ENCODE measurements at regions not wholly inside any gene's neighbourhood (a gene's known extent, or its start where the extent isn't known, plus 50 kb on each side); places are given as distances from the start of the nearest gene placed in this dataset.
"Not testable (repeated sequence)": the region's sequence is repeated elsewhere in the genome, so short reads cannot be mapped to it uniquely, and the experiment has no call there.

GRCh38 chr7:67301667-67302066 is 305.0 kb downstream of the TYW1 start:
- DNase-seq: no peak

- peak; percentile 98 for DNase-seq
Measured at GRCh38 chr7:67302113-67303039, 305.7 kb downstream of the TYW1 start.

DNA sequence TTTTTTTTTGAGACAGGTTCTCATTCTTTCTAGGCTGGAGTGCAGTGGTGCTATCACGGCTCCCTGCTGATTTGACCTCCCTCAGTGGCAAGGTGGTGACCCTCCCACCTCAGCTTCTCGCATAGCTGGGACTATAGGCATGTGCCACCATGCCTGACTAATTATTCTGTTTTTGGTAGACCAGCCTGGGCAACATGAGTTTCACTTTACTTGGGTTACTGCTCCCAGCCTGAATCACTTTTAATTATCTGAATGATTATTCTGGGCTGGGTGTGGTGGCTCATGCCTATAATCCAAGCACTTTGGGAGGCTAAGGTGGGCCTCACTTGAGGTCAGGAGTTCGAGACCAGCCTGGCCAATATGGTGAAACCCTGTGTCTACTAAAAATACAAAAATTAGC is 308.2 kb downstream of the TYW1 start:
- not testable (repeated sequence) for DNase-seq

DNA sequence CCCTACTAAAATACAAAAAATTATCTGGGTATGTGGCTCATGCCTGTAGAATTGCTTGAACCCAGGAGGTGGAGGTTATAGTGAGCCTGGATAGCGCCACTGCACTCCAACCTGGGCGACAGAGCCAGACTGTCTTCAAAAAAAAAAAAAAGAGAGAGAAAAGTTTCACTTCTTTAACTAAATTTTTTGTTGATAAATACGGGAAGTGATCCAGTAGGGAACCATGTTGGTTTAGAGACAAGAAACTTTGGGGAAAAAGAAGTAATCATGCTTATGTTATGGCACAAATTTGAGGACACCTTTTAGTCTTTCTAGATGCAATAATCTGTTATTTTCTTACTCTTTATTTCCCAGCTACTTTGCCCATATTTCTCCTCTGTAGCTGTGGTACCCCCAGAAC is 309.7 kb downstream of the TYW1 start:
- no peak for DNase-seq

DNA sequence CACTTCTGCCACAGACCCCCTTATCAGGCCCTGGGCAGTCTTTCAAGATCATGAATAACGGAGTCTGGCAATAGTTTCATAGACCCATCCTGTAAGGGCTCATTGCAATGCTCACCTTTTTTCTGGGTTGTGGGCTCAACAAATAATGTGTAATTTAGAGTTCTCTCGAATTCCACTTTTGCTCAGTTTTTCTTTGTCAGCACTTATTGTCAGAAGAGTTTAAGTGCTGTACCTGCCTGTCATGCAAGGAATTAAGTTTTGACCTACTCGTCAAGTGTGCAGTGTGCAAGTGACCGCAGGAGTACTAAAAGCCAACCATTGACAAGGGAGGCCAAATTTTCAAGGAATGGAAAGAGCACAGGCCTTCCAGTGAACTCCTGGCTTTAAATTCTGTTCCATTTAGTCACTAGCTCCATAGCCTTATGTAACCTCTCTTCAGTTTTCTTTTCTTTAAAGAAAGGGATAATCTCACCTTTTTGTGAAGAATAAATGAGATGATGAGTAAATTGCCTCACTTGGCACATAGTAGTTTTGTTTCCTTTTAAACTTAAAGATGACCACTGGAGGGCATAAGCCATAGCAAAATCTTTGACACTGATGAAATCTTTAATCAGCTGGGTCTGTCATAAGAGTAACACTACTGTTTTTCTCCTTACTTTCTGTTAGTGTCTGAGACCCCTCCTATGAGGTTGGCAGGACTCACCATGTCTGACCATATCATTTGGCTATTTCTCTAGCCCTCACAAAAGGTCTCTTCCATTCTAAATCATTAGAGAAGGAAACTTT is 313.3 kb downstream of the TYW1 start:
- DNase-seq: no peak

DNA sequence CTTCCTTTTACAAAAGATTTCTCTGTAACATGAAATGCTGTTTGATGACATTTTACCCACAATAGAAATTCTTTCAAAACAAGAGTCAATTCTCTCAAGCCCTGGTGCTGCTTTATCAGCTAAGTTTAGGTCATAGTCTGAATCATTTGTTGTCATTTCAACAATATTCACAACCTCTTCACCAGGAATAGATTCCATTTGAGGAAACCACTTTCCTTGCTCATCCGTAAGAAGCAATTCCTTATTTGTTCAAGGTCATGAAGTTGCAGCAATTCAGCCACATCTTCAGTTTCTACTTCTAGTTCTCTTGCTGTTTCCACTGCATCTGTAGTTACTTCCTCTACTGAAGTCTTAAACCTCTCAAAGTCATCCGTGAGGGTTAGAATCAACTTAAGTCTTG is 315.3 kb downstream of the TYW1 start:
- no peak for DNase-seq

DNA sequence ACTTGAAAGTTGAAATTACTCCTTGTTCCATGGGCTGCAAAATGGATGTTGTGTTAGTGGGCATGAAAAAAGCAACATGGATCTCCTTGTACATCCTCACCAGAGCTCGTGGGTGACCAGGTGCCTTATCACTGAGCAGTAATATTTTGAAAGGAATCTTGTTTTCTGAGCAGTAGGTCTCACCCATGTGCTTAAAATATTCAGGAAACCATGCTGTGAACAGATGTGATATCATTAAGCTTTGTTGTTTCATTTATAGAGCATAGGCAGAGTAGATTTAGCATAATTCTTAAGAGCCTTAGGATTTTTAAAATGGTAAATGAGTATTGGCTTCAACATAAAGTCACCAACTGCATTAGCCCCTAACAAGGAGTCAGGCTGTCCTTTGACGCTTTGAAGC is 316.6 kb downstream of the TYW1 start:
- DNase-seq: no peak

- DNase-seq: not testable (repeated sequence)
Measured at GRCh38 chr7:67316902-67317301, 320.3 kb downstream of the TYW1 start.

DNA sequence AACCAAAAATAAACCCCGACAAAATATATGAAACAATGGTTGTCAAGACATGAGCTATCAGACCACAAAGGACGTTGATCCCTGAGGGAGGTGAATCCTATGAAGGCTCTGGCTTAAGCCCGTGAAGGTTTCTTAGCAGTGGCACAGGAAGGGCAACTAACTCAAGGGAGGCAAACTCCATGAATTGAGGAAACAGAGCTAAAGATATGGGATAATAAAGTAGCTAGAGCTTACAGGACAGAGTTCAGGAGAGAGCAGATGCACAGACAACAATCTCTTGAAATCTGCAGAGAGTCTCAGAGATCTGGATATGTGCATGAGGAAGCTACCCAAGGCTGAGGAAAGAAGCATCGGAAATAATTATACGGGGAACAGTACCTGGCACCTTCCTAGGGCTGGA is 331.6 kb downstream of the TYW1 start:
- DNase-seq: not testable (repeated sequence)

DNA sequence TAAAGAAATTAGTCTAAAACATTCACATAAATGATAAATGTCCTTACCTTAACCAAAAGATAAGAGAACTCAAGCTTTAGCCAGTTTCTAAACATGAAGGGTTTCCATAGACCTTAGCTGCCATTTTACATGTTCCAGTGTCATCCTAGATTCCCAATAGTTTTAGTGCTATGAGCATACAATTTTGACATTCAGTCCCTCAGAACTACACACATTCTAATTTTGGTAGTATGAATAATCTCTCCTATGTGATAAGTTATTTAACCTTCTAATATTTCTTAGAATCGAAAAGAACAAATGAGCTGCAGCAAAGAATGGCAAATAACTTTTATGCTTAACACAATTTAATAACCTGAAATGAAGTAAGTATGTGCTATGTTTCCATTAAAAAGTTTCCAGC is 338.5 kb downstream of the TYW1 start:
- DNase-seq: not testable (repeated sequence)

DNA sequence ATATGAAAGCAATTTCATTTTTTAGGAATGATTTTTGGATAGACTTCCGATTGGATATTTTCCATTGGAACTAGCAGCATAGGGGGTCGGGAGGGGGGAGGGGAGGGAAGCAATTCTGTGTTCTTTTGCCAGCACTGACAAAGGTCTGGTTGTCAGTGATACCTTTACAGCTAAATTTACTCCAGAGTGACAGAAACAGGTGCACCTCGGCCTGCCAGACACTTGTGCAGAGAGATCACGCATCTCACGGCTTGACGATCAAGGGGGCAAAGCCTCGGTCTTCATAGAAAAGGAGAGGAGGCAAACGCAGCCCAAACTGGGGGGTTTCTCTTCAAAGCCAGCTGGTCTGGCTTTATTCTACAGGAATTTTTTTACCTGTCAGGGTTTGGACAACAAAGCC is 339.0 kb downstream of the TYW1 start:
- not testable (repeated sequence) for DNase-seq

DNA sequence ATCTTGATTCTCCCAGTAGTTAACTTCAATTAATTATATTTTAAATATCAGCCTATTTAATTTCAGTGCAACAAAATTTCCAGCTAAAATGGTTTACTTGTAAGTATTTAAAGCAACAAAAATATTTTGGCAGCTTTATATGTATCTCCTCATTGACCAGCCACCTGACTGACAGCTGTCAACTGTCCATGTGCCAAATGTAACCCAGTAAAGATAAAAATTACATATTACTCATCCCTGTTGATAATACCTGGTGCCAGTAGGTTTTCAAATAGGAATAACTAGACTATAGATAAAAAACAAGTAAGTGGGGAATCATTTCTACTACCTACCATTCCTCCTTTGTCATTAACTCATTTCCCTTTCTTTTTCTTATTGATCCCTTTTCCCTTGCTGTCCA is 341.9 kb downstream of the TYW1 start:
- DNase-seq: not testable (repeated sequence)

DNA sequence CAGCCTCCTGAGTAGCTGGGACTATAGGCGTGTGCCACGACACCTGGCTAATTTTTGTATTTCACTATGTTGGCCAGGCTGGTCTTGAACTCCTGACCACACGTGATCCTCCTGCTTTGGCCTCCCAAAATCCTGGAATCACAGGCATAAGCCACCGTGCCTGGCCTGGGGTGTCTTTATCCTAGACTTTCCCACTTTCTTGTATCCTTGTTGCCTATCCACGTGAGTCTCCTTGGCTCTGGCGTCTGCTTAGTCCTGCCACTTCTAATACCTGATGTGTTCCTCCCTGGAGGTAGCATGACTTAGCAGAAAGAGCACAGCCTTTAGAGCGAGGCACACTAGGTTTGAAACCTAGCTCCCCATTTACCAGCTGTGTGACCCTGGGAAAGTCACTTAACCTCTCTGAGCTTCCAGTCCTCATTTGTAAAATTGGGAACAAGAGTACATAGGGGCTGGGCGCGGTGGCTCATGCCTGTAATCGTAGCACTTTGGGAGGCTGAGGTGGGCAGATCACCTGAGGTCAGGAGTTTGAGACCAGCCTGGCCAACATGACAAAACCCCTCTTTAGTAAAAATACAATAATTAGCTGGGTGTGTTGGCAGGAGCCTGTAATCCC is 344.6 kb downstream of the TYW1 start:
- DNase-seq: no peak

GRCh38 chr7:67343114-67343513 is 346.5 kb downstream of the TYW1 start:
- no peak for DNase-seq

- no peak for DNase-seq
Measured at GRCh38 chr7:67343572-67343971, 346.9 kb downstream of the TYW1 start.

DNA sequence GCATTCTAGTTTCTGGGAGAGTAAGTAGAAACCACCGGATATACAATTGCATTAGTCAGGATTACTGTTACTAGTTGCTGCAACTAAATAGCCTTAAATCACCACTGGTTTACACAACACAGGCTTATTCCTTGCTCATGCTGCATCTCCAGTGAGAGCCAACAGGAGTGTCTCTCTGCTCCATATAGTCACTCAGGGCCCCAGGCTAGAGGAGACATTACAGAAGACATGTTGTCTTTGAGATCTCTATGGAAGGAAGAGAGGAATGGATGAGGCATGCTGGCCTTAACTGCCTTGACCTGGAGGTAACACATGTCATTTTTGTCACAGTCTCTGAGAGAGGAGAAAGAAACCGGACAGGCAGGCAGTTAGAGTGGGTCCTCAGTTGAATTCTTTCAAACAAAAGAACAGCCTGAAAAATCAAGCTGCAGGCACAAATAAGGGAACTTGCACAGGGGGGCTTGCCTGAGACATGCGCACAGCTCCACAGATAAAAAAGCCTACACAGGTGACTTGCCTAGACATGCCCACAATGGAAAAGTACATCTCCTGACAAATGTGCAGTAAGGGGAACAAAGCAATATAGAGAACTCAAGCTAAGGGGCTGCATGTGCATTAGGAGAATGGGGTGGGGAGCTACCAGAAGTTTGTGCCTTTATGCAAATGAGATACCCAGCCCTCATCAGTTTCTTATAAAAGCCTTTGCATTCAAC is 348.0 kb downstream of the TYW1 start:
- no peak for DNase-seq

GRCh38 chr7:67346126-67346525 is 349.5 kb downstream of the TYW1 start:
- DNase-seq: no peak

- DNase-seq: no peak
Measured at GRCh38 chr7:67346876-67347275, 350.2 kb downstream of the TYW1 start.

DNA sequence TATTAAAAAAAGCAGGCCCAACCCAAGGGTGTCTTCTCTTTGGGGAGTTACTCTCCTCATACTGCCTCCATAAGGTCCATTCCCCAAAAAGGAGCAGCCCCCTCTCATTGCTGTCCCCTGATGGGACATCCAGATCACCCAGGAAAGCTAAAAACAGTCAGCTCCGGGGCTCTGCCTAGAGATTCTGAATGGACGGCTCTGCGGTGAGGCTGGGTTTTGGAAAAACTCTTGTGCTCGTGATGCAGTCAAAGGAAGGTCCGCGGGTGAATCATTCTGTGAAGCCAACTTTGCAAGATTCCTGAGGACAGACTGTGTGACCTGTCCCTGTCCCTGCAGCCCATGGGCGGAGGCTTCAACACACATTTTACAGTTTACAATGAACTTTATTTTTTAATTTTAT is 351.5 kb downstream of the TYW1 start:
- DNase-seq: no peak

- DNase-seq: not testable (repeated sequence)
Measured at GRCh38 chr7:67357653-67358052, 361.0 kb downstream of the TYW1 start.

GRCh38 chr7:67358316-67358715 is 361.7 kb downstream of the TYW1 start:
- not testable (repeated sequence) for DNase-seq

GRCh38 chr7:67358738-67359137 is 362.1 kb downstream of the TYW1 start:
- not testable (repeated sequence) for DNase-seq

- no peak for DNase-seq
Measured at GRCh38 chr7:67359900-67360299, 363.3 kb downstream of the TYW1 start.
